RCC 7860 (cell line): ENCODE measurements at regions not wholly inside any gene's neighbourhood (a gene's known extent, or its start where the extent isn't known, plus 50 kb on each side); places are given as distances from the start of the nearest gene placed in this dataset.
"Not testable (repeated sequence)": the region's sequence is repeated elsewhere in the genome, so short reads cannot be mapped to it uniquely, and the experiment has no call there.

ENCODE experiments used
- DNase-seq: peaks from one replicate; pipeline ENCODE4 v3.0.0-alpha.2; 2015; ENCODE audit warnings: low spot score
- FAIRE-seq: peaks from 2 replicates; lab custom pipeline; 2012; peaks lifted over from hg19 to GRCh38; lab: Jason Lieb, UNC

DNA sequence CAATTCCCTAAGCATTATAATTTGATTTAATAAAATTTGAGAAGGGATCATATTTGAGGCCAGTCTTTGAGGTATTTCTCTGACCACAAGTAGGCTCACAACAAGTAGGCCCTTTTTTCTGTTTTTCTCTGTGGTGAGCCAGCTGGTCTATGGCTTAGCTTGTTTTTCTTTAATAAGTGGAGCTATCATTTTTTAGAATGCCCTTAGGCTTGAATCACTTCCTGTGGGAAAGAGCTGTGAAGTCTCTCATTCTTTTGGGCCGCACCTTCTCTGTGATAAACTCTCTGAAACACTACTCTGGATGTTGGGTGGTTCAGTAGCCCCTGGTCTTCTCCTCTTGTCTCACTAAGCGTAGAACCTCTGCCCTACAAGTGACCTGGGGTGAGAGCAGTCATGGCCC, 235.9 kb downstream of the SUCLG1 start:
- FAIRE-seq (no peak), DNase-seq (no peak)

DNA sequence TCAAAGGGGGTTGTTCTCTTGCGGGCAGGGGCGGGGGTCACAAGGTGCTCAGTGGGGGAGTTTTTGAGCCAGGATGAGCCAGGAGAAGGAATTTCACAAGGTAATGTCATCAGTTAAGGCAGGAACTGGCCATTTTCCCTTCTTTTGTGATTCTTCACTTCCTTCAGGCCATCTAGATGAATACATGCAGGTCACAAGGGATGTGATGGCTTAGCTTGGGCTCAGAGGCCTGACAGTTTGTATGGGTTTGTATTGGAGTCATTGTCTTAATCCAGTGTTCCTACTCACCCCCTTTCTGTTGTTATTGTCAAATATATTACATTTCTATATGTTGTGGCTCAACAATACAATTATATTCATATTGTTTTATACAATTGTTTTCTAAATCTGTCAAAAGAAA, 238.0 kb downstream of the SUCLG1 start:
- not testable (repeated sequence) for DNase-seq, FAIRE-seq

- DNase-seq (no peak), FAIRE-seq (no peak)
Measured at GRCh38 chr2:84217456-84217855, 241.6 kb downstream of the SUCLG1 start.

DNA sequence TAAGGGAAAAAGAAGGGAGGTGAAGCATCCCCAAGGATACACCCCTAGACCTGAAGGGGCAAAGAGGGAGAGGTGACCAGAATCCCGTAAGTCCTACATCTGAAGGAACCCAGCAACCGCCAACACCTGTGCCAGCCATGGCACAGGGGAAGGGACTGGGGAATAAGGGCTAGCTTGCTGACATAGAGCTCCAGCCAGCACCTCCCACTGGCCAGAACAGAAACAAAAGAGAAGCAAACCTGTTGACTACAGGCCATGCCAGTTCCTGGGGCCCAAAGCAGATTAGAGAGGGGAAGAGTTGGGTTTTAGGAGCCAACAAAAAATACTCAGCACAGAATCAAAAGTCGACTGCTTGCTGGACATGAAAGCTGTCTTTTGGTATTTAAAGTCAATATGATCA, 244.6 kb downstream of the SUCLG1 start:
- DNase-seq (no peak), FAIRE-seq (no peak)

GRCh38 chr2:84212611-84213314, 246.3 kb downstream of the SUCLG1 start:
- FAIRE-seq (no peak), DNase-seq (no peak)

DNA sequence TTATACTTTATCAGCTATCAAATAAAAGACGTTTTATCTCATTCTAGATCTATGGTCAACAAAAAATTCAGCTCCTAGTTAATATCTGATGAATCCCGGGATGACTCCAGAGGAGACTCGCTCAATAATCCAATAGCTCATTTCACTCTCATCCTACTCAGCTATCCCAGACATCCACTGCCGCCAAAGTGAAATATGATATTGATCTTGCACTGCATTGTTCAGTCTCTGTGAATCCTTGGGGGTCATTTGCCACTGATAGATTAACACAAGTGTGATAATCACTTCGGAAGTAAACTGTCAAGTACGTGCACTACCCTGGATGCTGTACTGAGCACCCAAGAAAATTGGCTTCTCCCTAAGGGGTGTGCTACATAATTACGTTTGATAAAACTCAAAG, 249.1 kb downstream of the SUCLG1 start:
- FAIRE-seq: no peak

GRCh38 chr2:84204995-84205394, 254.1 kb downstream of the SUCLG1 start:
- DNase-seq (no peak), FAIRE-seq (no peak)

More for the DNA sequence above, 249.1 kb downstream of the SUCLG1 start:
- no peak for DNase-seq

DNA sequence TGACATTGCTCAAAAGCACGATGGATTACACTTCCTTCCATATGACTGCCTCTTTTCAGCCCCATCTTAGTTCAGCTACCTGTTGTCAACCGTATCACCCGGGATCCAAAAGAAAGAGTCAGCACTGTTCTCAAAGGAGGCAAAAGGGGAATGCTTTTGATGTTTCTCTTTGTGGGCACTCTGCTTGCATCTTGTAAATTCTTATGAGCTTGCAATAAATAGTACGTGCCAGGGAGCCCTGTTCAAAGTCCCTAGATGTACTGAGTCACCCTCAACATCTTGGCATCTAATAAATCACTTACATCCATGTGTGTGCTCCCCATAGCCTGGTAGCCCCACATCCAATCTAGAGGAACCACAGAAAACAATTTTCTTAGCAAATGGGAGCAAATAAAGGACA, 256.9 kb downstream of the SUCLG1 start:
- DNase-seq: no peak
- no peak for FAIRE-seq

- FAIRE-seq (no peak), DNase-seq (no peak)
Measured at GRCh38 chr2:84201158-84201557, 257.9 kb downstream of the SUCLG1 start.

DNA sequence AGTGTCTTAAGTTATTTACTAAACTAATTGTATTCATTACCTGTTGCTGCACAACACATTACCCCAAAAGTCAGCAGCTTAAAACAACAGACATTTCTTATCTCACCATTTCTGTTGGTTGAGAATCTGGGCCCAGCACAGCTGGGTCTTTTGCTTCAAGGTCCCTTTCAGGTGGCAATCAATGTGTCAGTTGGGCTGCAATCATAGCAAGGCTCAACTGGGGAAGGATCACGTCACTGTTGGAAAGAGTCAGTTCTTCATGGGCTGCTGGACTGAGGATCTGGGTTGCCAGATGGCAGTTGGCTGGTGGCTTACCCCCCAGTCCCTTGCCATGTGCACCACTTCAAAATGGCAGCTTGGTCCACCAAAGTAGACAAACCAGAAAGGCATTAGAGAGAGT, 261.2 kb downstream of the SUCLG1 start:
- FAIRE-seq (no peak), DNase-seq (no peak)

DNA sequence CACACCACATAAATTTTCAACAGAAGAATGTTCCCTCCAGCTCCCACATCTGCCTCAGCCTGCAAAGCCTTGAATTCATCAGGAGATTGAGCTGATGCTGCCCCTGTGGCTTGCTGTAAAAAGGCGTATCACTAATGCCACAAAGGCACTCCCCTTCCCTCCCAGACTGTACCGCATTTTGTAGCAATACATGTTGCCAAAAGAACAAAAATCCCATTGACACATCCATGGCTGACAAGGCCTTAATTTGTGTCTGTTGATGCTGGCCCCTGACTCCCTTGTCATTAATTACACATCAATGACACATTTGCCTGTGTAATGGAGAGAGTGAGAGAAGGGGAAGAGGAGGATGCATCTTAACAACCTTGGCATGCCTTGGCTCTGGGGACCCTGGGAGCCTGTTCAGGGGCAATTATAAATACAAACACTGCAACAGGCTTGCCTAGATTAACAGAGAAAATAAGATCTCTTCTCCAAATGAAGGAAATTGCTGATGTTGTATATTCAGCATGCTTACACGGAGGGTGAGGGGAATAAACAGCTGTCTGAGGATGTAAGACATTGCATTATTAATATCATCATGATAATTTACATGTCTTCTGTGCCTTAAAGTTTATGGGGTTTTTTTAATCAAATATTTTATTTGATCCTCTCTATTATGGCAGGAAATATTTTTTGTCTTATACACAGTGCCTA, 264.0 kb downstream of the SUCLG1 start:
- FAIRE-seq (no peak), DNase-seq (no peak)

- DNase-seq (no peak), FAIRE-seq (no peak)
Measured at GRCh38 chr2:84194181-84194580, 264.9 kb downstream of the SUCLG1 start.

DNA sequence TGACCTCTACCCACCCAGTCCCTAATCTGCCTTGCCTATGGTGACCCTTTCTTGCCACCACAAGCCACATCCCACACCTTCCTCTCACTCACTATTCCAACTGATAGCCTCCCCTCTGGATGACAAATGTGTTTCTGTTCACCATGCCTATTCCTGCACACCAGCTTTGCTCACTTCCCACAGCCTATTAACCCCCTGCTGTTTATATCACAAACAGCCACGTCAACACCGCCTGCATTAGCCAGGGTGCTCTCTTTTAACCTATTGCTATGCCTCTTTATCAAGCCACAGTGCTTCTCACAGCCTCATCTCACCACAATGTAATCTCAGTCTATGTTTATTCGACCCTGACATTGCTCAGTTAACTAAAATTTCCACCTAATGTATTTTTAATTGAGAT, 271.8 kb downstream of the SUCLG1 start:
- FAIRE-seq (no peak), DNase-seq (no peak)

- no peak for DNase-seq
- FAIRE-seq: no peak
Measured at GRCh38 chr2:84181927-84182326, 277.2 kb downstream of the SUCLG1 start.

DNA sequence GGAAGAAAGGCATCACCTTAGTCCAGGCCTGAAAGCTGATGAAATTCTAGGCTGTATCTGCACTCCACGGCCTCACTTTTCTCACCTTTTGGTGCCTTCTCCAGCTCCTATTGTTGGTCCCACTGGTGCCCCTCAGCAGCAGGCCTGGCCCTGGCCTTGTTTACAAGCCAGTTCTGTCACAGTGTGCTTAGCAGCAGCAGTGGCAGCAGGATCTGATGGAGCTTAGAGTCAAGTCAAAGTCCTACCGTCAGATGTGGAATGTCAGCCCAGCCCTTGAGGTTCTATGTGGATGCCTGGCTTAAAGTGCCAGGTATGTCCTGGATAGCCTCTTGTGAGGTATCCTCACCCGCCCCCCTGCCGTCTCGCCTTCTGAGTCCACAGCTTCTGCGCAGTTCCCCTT, 281.3 kb downstream of the SUCLG1 start:
- no peak for DNase-seq
- FAIRE-seq: no peak

DNA sequence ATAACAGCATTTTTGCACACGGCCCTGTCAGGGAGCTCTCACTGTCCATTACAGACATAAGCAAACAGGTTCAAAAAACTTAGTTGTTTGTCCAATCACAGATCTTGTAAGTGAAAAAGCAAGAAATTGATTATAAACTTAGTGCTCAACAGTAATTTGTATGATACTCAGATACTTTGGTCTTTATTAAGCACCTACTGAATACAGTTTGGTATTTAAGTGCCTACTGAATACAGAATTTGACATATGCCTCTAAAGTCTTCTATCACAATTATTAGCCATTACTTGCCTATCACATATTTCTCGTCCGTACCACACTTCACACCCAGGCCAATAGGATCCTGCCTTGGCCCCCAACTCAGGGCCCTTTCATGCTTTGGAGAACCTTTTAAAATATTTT, 283.1 kb downstream of the SUCLG1 start:
- DNase-seq (no peak), FAIRE-seq (no peak)

GRCh38 chr2:84175340-84175739, 283.7 kb downstream of the SUCLG1 start:
- FAIRE-seq: no peak
- DNase-seq: no peak

DNA sequence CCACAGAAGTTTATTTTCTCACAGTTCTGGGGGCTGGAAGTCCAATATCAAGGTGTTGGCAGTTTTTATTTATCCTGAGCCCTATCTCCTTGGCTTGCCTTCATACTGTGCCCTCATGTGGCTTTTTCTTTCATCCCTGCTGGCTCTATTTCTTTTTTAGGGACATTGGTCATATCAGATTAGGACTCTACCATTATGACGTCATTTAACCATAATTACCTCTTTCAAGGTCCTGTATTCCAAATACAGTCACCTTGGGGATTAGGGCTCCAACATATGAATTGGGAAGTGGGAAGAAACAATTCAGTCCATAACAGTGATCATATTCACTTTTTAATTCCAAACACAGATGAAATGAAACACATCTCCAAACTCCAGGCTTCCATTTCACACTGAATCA, 286.0 kb downstream of the SUCLG1 start:
- FAIRE-seq: no peak
- no peak for DNase-seq

DNA sequence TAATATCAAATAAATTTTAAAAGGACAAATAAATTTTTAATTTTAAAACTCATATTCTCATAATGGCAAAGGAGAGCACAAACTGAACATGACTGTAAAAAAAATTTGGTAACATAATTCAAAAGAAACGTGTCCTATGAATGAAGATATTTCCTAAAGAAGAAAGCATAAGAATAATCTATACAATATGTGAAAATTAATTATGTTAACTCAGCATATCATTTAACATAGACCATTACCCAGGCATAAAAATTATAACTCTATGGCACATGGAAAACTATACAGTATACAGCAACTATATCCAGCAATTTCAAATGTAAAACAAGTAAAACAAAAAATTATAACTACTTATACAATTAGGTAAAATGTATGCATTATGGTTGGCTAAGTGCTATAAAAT, 288.1 kb downstream of the SUCLG1 start:
- DNase-seq (no peak), FAIRE-seq (no peak)

- no peak for DNase-seq
Measured at GRCh38 chr2:84169871-84170270, 289.2 kb downstream of the SUCLG1 start.

GRCh38 chr2:84168552-84168951, 290.5 kb downstream of the SUCLG1 start:
- DNase-seq, FAIRE-seq: not testable (repeated sequence)

More at GRCh38 chr2:84169871-84170270, 289.2 kb downstream of the SUCLG1 start:
- FAIRE-seq: no peak

- no peak for DNase-seq
- FAIRE-seq: no peak
Measured at GRCh38 chr2:84165256-84165655, 293.8 kb downstream of the SUCLG1 start.

GRCh38 chr2:84160453-84160852, 298.6 kb downstream of the SUCLG1 start:
- DNase-seq: no peak

More at GRCh38 chr2:84160453-84160852, 298.6 kb downstream of the SUCLG1 start:
- FAIRE-seq: no peak
